Smooth muscle cell (in vitro differentiated cells): ENCODE measurements at regions not wholly inside any gene's neighbourhood (a gene's known extent, or its start where the extent isn't known, plus 50 kb on each side); places are given as distances from the start of the nearest gene placed in this dataset.

ENCODE experiments used
- DNase-seq: peaks from one replicate; lab custom pipeline; 2025; ENCODE audit not compliant: unreplicated experiment; lab: John Stamatoyannopoulos, UW
- H2AFZ ChIP-seq: fragments of 200-600 bp; sonication (generic); 2 replicates; pipeline ENCODE4 v1.6.0; 2016; ENCODE audit warnings: antibody characterized with exemption, low read depth, mild to moderate bottlenecking
- H3F3A ChIP-seq: fragments of 200-600 bp; sonication (generic); 2 replicates; pipeline ENCODE4 v1.6.0; 2017; ENCODE audit warnings: antibody characterized with exemption, low read depth
- H3K27ac ChIP-seq: fragments of 200-600 bp; sonication (generic); 2 replicates; pipeline ENCODE4 v1.5.1; 2016; ENCODE audit warnings: low read depth, mild to moderate bottlenecking
- H3K27me3 ChIP-seq: fragments of 200-600 bp; sonication (generic); 2 replicates; pipeline ENCODE4 v1.6.1; 2016; ENCODE audit warnings: low read depth, mild to moderate bottlenecking
- H3K36me3 ChIP-seq: fragments of 200-600 bp; sonication (generic); 2 replicates; pipeline ENCODE4 v1.5.1; 2016; ENCODE audit warnings: low read depth
- H3K4me1 ChIP-seq: fragments of 200-600 bp; sonication (generic); 2 replicates; pipeline ENCODE4 v1.5.1; 2016; ENCODE audit warnings: low read depth
- H3K4me2 ChIP-seq: fragments of 200-600 bp; sonication (generic); 2 replicates; pipeline ENCODE4 v1.6.0; 2016; ENCODE audit warnings: mild to moderate bottlenecking
- H3K4me3 ChIP-seq: fragments of 200-600 bp; sonication (generic); 2 replicates; pipeline ENCODE4 v1.5.1; 2016; ENCODE audit warnings: mild to moderate bottlenecking
- H3K79me2 ChIP-seq: fragments of 200-600 bp; sonication (generic); 2 replicates; pipeline ENCODE4 v1.6.0; 2016; ENCODE audit warnings: low read depth, mild to moderate bottlenecking
- H3K9ac ChIP-seq: fragments of 200-600 bp; sonication (generic); 2 replicates; pipeline ENCODE4 v1.6.0; 2016; ENCODE audit warnings: low read depth
- H3K9me3 ChIP-seq: fragments of 200-600 bp; sonication (generic); replicated peaks from 2 replicates; pipeline ENCODE4 v1.5.1; 2016; ENCODE audit warnings: low read depth
- H4K20me1 ChIP-seq: fragments of 200-600 bp; sonication (generic); 2 replicates; pipeline ENCODE4 v1.6.0; 2016; ENCODE audit warnings: low read depth
- WGBS: methylation state at CpG from one replicate; pipeline ENCODE4 v1.1.7; 2016; ENCODE audit warnings: low lambda C conversion rate; 5-methylcytosine and 5-hydroxymethylcytosine counted together
- TF ChIP-seq, protein P1 (sequence below): fragments of 200-600 bp; sonication (generic); IDR thresholded peaks from 2 replicates; pipeline ENCODE4 v1.5.1; 2017; ENCODE audit warnings: borderline replicate concordance, mild to moderate bottlenecking, antibody characterized with exemption; ENCODE audit not compliant: insufficient read depth, poor library complexity, severe bottlenecking

DNA sequence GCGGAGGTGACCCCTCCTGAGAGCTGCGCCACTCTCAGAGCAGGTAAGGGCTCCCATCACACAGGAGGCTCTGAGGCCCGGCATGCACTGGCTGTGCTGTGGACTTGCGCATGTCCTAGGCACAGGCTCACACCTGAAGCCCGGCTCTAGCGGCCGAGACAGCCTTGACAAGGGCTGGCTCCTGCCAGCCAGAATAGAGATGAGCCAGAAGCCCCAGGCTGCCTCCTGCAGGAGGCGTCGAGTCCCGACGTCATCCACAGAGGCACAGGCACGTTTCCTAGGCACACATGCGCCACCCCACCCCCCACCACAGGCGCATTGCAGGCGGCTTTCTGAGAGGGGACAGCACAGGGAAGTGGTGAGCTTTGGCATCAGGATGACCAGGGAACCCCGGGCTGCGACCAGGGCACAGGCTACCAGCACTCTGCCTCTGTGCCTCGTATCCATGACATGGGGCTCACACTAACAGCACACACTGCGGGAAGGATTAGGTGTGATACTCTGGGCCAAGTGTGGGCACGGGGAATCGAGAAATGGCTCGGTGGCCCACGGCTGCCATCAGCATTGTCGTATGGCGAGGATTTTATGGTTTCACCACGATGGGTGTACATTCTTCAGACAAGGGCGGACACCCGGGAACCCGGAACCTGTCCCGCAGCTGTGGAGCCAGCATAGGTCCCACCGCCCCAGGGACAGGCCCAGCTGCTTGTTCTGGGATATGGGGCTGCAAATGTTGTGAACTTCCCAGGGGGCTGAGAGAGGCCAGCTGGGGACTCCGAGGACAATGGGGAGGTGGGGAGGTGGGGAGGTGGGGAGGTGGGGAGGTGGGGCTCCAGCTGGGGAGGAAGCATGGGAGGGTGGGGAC, 90.7 kb upstream of the ADRA2C start:
- Histone ChIP-seq H3K9me3 (no peaks in the 10 kb centered on the region), H3K4me2 (no peak overlapping the region), H4K20me1 (no peaks in the 10 kb centered on the region), H3K79me2 (no peaks in the 10 kb centered on the region), H3K27ac (no peak overlapping the region), H2AFZ (no peak overlapping the region), H3K4me1 (no peaks in the 10 kb centered on the region), H3K4me3 (no peak overlapping the region), H3F3A (no peaks in the 10 kb centered on the region), H3K36me3 (no peaks in the 10 kb centered on the region), H3K27me3 (peaks cover 19% of the 10 kb centered on the region), H3K9ac (no peak overlapping the region)
- 80% methylated on average over 32 of the region's 32 CpGs for WGBS
- TF ChIP-seq, protein P1, sequence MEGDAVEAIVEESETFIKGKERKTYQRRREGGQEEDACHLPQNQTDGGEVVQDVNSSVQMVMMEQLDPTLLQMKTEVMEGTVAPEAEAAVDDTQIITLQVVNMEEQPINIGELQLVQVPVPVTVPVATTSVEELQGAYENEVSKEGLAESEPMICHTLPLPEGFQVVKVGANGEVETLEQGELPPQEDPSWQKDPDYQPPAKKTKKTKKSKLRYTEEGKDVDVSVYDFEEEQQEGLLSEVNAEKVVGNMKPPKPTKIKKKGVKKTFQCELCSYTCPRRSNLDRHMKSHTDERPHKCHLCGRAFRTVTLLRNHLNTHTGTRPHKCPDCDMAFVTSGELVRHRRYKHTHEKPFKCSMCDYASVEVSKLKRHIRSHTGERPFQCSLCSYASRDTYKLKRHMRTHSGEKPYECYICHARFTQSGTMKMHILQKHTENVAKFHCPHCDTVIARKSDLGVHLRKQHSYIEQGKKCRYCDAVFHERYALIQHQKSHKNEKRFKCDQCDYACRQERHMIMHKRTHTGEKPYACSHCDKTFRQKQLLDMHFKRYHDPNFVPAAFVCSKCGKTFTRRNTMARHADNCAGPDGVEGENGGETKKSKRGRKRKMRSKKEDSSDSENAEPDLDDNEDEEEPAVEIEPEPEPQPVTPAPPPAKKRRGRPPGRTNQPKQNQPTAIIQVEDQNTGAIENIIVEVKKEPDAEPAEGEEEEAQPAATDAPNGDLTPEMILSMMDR: no peak
- DNase-seq: no peak

DNA sequence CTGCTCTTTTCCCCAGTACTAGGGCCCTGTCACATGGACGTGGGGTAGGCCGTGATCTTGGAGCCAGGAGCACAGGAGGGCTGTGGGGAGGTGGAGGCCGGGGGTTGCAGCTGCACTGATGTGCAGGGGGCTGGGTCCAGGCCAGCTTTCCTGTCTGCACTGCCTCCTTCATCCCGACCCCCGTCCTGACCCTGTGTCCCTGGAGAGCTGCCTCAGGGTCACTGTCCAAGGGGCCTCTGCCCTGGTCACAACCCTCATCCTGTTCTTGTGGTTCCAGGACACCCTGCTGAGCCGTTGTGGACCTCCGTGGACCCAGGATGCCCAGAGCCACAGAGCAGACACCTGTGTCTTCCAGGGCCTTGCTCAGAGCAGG, 91.7 kb upstream of the ADRA2C start:
- no peaks in the 10 kb centered on the region for H3F3A ChIP-seq
- no peak overlapping the region for H3K4me2 ChIP-seq
- no peaks in the 10 kb centered on the region for H4K20me1 ChIP-seq
- 90% methylated on average over 5 of the region's 7 CpGs for WGBS
- H3K79me2 ChIP-seq: no peaks in the 10 kb centered on the region
- no peak overlapping the region for H2AFZ ChIP-seq
- no peaks in the 10 kb centered on the region for H3K36me3 ChIP-seq
- no peaks in the 10 kb centered on the region for H3K9me3 ChIP-seq
- no peak overlapping the region for H3K4me3 ChIP-seq
- H3K27ac ChIP-seq: no peak overlapping the region
- no peaks in the 10 kb centered on the region for H3K4me1 ChIP-seq
- DNase-seq: no peak
- TF ChIP-seq, protein P1: no peak
- peaks cover 19% of the 10 kb centered on the region for H3K27me3 ChIP-seq
- no peak overlapping the region for H3K9ac ChIP-seq

DNA sequence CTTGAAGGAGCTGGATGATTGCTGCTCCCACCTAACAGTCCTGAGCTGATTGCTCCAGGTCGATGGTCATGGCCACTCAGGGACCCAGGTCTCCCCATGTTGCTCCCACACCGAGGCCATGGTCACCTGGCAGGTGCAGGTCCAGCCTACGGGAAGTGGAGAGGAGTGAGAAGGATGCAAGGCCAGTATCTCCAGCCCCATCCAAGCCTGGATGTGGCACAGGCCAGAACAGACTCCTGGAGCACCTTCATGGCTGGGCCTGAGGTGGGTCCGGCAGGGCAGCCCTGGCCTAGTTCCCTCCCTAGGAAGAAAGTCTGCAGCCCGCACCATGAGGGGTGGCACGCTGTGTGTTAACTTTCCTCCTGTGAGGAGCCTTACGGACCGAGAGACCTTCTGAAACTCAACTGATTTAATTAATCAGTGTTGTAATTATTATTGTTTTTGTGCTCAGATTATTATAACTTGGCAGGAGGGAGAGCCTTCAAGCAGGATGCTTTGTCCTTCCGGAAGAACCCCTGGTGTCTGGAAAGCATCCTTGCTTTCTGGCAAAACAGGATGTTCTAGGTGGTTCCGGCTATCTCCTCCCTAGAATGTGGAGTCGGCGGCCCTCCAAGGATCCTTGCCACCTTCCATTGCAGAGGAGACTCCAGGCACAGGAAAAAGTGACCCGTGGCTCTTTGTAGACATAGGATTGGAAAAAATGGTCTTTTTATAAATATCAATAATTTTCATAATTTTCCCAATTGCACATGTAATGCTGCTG, 92.3 kb upstream of the ADRA2C start:
- H3K79me2 ChIP-seq: no peaks in the 10 kb centered on the region
- no peaks in the 10 kb centered on the region for H3F3A ChIP-seq
- no peaks in the 10 kb centered on the region for H3K36me3 ChIP-seq
- H4K20me1 ChIP-seq: no peaks in the 10 kb centered on the region
- peaks cover 18% of the 10 kb centered on the region for H3K27me3 ChIP-seq
- H3K4me3 ChIP-seq: no peak overlapping the region
- no peak overlapping the region for H2AFZ ChIP-seq
- WGBS: 91% methylated on average over 13 of the region's 13 CpGs
- H3K4me2 ChIP-seq: no peak overlapping the region
- H3K9me3 ChIP-seq: no peaks in the 10 kb centered on the region
- no peak overlapping the region for H3K27ac ChIP-seq
- no peaks in the 10 kb centered on the region for H3K4me1 ChIP-seq
- no peak for DNase-seq
- TF ChIP-seq, protein P1: no peak
- no peak overlapping the region for H3K9ac ChIP-seq
